Upper lobe of left lung (tissue), 4 donors: ENCODE measurements at regions not wholly inside any gene's neighbourhood (a gene's known extent, or its start where the extent isn't known, plus 50 kb on each side); places are given as distances from the start of the nearest gene placed in this dataset.

Experiments used
- EP300 ChIP-seq, 4 donors: sonication (generic); formaldehyde crosslinking; IDR thresholded peaks; one replicate each; pipeline ENCODE4 v1.5.1; 2017; ENCODE audit warnings: antibody characterized with exemption in 4 of 4, control low read depth in 2 of 4
- POLR2A ChIP-seq, 4 donors: fragments of 450-650 bp; IDR thresholded peaks; one replicate each; pipeline ENCODE4 v1.5.1; 2016 to 2017; ENCODE audit warnings: antibody characterized with exemption in 4 of 4, mild to moderate bottlenecking in 2 of 4
- POLR2AphosphoS5 ChIP-seq, 2 donors: sonication (generic); formaldehyde crosslinking; IDR thresholded peaks; one replicate each; pipeline ENCODE4 v1.5.1; 2017; ENCODE audit warnings: antibody characterized with exemption in 2 of 2
- TF ChIP-seq, protein P1 (sequence below), 6 experiments: fragments of 450-650 bp in 4 of 6; fragments of 200-600 bp in 2 of 6; sonication (generic) in 2 of 6; IDR thresholded peaks; one replicate each; pipeline ENCODE4 v1.5.1; 2016 to 2019; ENCODE audit warnings: antibody characterized with exemption in 6 of 6

DNA sequence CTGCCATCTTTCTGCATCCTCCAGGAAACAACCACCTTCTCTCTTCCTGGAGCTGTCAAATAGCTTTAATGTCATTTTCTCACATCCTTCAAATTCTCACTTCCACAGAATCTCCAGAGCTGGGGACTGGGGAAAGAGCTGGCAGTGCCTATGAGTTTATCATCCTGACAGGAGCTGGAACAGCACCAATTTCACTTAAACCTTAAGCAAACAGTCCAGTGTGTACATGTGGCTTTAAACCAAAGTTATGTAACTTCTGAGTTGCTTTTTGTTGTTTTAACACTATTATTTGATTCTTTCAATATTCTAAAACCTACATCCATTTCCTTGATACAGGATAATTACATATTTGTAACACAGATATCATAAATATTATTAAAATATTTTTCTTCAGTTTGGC is 331.5 kb upstream of the ARGLU1 start:
- TF ChIP-seq, protein P1, sequence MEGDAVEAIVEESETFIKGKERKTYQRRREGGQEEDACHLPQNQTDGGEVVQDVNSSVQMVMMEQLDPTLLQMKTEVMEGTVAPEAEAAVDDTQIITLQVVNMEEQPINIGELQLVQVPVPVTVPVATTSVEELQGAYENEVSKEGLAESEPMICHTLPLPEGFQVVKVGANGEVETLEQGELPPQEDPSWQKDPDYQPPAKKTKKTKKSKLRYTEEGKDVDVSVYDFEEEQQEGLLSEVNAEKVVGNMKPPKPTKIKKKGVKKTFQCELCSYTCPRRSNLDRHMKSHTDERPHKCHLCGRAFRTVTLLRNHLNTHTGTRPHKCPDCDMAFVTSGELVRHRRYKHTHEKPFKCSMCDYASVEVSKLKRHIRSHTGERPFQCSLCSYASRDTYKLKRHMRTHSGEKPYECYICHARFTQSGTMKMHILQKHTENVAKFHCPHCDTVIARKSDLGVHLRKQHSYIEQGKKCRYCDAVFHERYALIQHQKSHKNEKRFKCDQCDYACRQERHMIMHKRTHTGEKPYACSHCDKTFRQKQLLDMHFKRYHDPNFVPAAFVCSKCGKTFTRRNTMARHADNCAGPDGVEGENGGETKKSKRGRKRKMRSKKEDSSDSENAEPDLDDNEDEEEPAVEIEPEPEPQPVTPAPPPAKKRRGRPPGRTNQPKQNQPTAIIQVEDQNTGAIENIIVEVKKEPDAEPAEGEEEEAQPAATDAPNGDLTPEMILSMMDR (IDR thresholded peaks at IDR 0.05), result no peak
- no peak for TF ChIP-seq EP300 (IDR thresholded peaks at IDR 0.05)
- no peak for TF ChIP-seq POLR2A (IDR thresholded peaks at IDR 0.05)
- TF ChIP-seq POLR2AphosphoS5 (IDR thresholded peaks at IDR 0.05), result no peak
